Pancreas (tissue), 10 donors: ENCODE measurements at regions not wholly inside any gene's neighbourhood (a gene's known extent, or its start where the extent isn't known, plus 50 kb on each side); places are given as distances from the start of the nearest gene placed in this dataset.

Source experiments
- ATAC-seq, 4 donors: fragments of 200-7000 bp; cut with Tn5 transposase; one replicate each; pipeline versions ENCODE4 v1.8.0 to v1.9.1; 2020; ENCODE audit warnings: mild to moderate bottlenecking in 4 of 4, moderate library complexity in 4 of 4
- DNase-seq, 6 donors: peaks; one replicate each; pipeline ENCODE4 v3.0.0-alpha.2; 2020
- FAIRE-seq: peaks from 2 replicates; lab custom pipeline; 2012; peaks lifted over from hg19 to GRCh38; lab: Jason Lieb, UNC
- H3K27ac ChIP-seq, 4 donors: fragments of 200-600 bp; sonication (generic); 1 replicate in 3 of 4; 2 replicates in 1 of 4; pipeline versions ENCODE4 v1.5.0 to v1.8.0; 2020
- H3K27me3 ChIP-seq, 4 donors: fragments of 200-600 bp; one replicate each; pipeline ENCODE4 v1.8.0; 2021
- H3K36me3 ChIP-seq, 3 donors: fragments of 200-600 bp; sonication (generic) in 1 of 3; one replicate each; pipeline versions ENCODE4 v1.5.0 to v1.8.0; 2020 to 2021
- H3K4me1 ChIP-seq, 3 donors: fragments of 200-600 bp; one replicate each; pipeline ENCODE4 v1.8.0; 2021
- H3K4me3 ChIP-seq, 4 donors: fragments of 200-600 bp; sonication (generic) in 2 of 4; one replicate each; pipeline versions ENCODE4 v1.5.0 to v1.8.0; 2020 to 2021
- H3K9me3 ChIP-seq, 4 donors: fragments of 200-600 bp; one replicate each; pipeline ENCODE4 v1.8.0; 2021
- WGBS, 2 donors: extraction: QIAGEN DNeasy Blood & Tissue Kit; methylation state at CpG; one replicate each; pipeline ENCODE4 v1.1.7; 2013; 5-methylcytosine and 5-hydroxymethylcytosine counted together
- intact Hi-C, 3 donors: fragments of 100-400 bp; cut with DNase I; formaldehyde crosslinking; loops; one replicate each; pipeline versions ENCODE4 v1.11.1 to v1.14.2; 2022
- TF ChIP-seq, protein P1 (sequence below), 4 donors: fragments of 200-600 bp; sonication (generic) in 3 of 4; IDR thresholded peaks; one replicate each; pipeline versions ENCODE4 v1.5.0 to v1.8.0; 2021; ENCODE audit warnings: antibody characterized with exemption in 4 of 4
- donor health status: healthy with polysubstance abuse.
- donor health status: DM: no; HTN: no; CAD: no; lungs with moderate emphysema.
- donor health status: DM: no; HTN: no; CAD: no.
- donor health status: control.
- donor health status: control.
- donor health status: Bipolar disorder and iron deficiency.
- donor health status: DM: yes; HTN: yes; CAD: no.
- donor health status: DM: no; HTN: no; CAD: no.
- donor health status: DM: no; HTN: no; CAD: no.
- donor health status: DM: yes; HTN: yes; CAD: no.

DNA sequence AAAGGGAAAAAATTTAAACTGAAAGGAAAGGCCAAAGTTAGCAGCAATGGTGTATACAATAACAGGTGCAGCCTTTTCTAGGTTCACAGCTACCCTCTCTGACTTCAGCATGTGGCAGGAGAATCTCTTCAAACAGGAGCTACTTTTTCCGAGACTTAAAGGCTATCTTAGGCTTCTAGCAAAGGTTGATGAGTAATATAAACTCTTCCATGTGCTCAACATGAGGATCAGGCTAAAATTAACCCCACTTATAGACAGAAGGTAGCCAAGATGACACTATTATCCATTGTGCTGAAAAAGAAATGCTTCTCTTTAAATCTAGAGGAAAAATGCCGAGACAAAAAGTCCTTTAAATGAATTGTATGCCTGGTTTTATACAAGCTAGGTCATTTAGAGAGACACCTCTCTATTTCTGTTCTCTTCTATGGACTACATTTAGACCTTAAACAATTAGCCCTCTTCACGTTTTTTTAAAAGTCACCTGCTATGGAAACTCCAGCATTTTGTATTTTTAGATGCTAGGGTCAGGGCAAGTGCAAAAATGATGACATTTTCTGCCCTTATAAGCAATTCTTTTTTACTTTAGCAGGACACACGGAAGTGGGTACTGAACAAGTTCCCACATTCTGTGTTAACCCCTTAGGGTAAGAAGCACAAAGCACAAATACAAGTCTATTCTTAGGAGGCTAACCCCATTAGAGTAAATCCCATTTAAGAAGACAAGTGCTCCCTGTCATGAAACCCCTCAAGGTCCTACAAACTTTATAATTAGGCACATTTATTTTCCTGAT, 216.8 kb upstream of the CITED2 start:
- intact Hi-C loops: no loop called here
- peaks cover 40 to 62% (median 60%) of the 10 kb centered on the region in 3 donors for H3K4me1 ChIP-seq
- no peaks in the 10 kb centered on the region for H3K27me3 ChIP-seq
- no peaks in the 10 kb centered on the region for H3K9me3 ChIP-seq
- peak in 2 of 4 donors; percentile 16 to 31 for ATAC-seq
- H3K36me3 ChIP-seq: no peaks in the 10 kb centered on the region
- H3K4me3 ChIP-seq: no peak overlapping the region
- TF ChIP-seq, protein P1, sequence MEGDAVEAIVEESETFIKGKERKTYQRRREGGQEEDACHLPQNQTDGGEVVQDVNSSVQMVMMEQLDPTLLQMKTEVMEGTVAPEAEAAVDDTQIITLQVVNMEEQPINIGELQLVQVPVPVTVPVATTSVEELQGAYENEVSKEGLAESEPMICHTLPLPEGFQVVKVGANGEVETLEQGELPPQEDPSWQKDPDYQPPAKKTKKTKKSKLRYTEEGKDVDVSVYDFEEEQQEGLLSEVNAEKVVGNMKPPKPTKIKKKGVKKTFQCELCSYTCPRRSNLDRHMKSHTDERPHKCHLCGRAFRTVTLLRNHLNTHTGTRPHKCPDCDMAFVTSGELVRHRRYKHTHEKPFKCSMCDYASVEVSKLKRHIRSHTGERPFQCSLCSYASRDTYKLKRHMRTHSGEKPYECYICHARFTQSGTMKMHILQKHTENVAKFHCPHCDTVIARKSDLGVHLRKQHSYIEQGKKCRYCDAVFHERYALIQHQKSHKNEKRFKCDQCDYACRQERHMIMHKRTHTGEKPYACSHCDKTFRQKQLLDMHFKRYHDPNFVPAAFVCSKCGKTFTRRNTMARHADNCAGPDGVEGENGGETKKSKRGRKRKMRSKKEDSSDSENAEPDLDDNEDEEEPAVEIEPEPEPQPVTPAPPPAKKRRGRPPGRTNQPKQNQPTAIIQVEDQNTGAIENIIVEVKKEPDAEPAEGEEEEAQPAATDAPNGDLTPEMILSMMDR (IDR thresholded peaks at IDR 0.05): no peak
- 26% methylated on average over 4 of the region's 4 CpGs for WGBS, 2 donors
- no peak for DNase-seq
- no peak for FAIRE-seq
- H3K27ac ChIP-seq: peak overlapping the region; percentile 67 to 91 (median 76)

DNA sequence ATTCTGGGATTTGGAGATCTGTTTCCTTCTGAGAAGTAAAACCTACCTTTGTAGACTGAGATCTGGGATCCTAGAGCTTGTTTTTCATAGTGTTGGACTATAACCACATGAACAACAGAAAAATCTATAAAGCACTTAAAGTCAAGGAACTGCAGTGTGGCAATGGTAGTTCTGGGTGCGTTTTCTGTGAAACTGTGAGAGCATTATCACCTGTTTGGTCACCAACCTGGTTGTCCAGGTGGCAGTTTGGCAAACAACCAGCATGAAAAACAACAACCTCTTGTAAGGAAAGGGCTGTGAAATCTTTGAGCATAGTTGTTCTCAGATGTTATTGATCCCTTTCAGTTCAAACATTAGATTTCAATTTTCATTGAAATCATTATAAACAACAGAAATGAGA, 215.8 kb upstream of the CITED2 start:
- H3K36me3 ChIP-seq: no peaks in the 10 kb centered on the region
- peaks cover 45 to 62% (median 60%) of the 10 kb centered on the region in 3 donors for H3K4me1 ChIP-seq
- no peaks in the 10 kb centered on the region for H3K9me3 ChIP-seq
- peak overlapping the region in 1 of 4 donors; percentile 6 for H3K4me3 ChIP-seq
- ATAC-seq (peak; percentile 61 to 73 (median 65)), DNase-seq (peak in 4 of 6 donors; percentile 72 to 91 (median 89)), FAIRE-seq (no peak)
- TF ChIP-seq, protein P1 (IDR thresholded peaks at IDR 0.05): no peak
- H3K27me3 ChIP-seq: no peaks in the 10 kb centered on the region
- intact Hi-C loops: no loop called here
- WGBS, 2 donors: 6 to 22% methylated on average over 1 of the region's 1 CpG
- peak overlapping the region; percentile 67 to 91 (median 76) for H3K27ac ChIP-seq

DNA sequence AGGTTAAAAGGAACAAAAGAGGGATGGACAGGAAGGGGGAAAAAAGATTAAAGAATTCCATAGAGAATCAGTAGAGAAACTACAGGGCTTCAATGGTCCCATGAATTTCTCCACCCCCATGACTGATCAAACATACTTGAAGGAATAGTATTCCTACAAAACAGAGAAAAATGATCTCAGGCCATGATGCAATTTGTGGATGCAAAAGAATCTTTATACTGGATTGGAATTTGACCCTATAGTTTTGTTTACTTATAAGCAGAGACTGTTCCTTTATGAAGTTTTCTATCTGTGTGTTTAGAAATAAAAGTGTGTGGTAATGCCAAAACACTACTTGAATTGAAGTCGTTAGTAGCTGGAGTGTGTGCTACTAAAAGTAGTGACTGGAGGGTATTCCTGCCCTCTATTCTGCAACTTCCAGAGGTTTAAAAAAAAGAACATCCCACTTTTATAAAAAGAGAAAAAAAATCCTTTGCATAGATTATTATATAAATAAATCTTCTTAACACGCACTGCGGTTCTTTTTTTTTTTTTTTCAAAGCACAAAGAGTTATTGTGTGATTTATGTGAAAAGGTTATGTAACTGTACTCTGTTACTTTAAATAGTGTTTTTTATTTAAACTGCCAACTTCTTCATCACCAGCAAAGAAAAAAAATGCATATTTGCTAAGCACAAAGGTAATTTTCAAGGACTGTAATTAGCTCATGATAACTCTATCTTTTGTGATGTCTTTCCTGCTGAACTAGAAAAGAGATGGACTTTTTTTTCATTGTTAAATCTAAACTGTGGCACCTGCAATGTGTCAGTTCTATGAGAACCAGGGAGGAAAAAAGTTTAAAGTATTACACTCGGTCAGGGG, 214.5 kb upstream of the CITED2 start:
- Histone ChIP-seq H3K9me3 (no peaks in the 10 kb centered on the region), H3K36me3 (no peaks in the 10 kb centered on the region), H3K27me3 (no peaks in the 10 kb centered on the region), H3K4me1 (peaks cover 37 to 60% (median 54%) of the 10 kb centered on the region in 3 donors), H3K4me3 (peak overlapping the region in 2 of 4 donors; percentile 2), H3K27ac (peak overlapping the region; percentile 67 to 91 (median 76))
- intact Hi-C loops: loop anchor here in 2 of 3 donors (5.0 to 10.0 kb wide), 2 partner anchors 214 to 217 kb away; partner anchors contain the start of gene CITED2 (in 2 of the 2)
- ATAC-seq (peak; percentile 22 to 46 (median 38)), DNase-seq (no peak), FAIRE-seq (peak; percentile 90)
- 5% methylated on average over 4 of the region's 4 CpGs for WGBS, 2 donors
- TF ChIP-seq, protein P1 (IDR thresholded peaks at IDR 0.05): no peak

DNA sequence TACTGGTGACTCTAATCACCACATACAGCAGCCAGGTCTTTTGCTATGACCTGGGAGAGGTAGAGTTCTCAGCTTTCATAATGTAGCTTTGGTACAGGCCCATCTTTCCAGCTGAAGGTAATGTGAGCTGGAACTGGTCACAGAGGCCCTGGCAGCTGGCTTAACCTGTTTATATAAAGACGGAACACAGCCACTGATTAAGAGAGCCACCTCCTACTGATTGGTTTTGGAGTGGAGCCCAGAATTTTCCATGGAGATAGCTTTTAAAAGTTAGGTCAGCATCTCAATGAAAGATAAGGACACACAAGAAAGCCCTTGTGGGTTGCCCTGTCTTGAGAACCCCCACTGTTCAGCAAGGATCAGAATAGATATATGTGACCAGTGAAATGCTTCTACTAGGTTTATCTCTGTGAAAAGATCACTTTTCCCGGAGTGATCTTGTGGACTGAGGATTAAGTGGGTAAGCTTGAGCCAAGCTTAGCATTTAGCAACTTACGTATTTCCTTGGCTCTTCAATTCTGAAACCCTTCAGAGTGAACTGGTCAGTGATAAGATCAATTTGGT, 213.7 kb upstream of the CITED2 start:
- ATAC-seq (peak; percentile 78 to 86 (median 83)), DNase-seq (peak in 4 of 6 donors; percentile 73 to 87 (median 80)), FAIRE-seq (peak; percentile 39)
- Histone ChIP-seq H3K36me3 (no peaks in the 10 kb centered on the region), H3K4me3 (no peak overlapping the region), H3K27me3 (no peaks in the 10 kb centered on the region), H3K9me3 (no peaks in the 10 kb centered on the region), H3K4me1 (peaks cover 37 to 57% (median 49%) of the 10 kb centered on the region in 3 donors), H3K27ac (peak overlapping the region; percentile 40 to 91 (median 74))
- TF ChIP-seq, protein P1 (IDR thresholded peaks at IDR 0.05): no peak
- intact Hi-C loops: loop anchor here in 2 of 3 donors (5.0 to 10.0 kb wide), 2 partner anchors 213 to 216 kb away; partner anchors contain the start of gene CITED2 (in 2 of the 2)
- 4 to 10% methylated on average over 3 of the region's 3 CpGs for WGBS, 2 donors
